ENCODE measurements at regions not wholly inside any gene's neighbourhood (a gene's known extent, or its start where the extent isn't known, plus 50 kb on each side); places are given as distances from the start of the nearest gene placed in this dataset.

GRCh38 chr2:67566285-67566684 is 169.2 kb downstream of the ETAA1 start:
- H3K9ac ChIP-seq (ENCODE audit: control insufficient read depth, extremely low read depth, insufficient read depth, low read length): no peak overlapping the region
- no peaks in the 10 kb centered on the region for H4K20me1 ChIP-seq (ENCODE audit: control insufficient read depth, extremely low read depth, insufficient read depth, low read length)
- no peak overlapping the region for H3K27ac ChIP-seq (ENCODE audit: control insufficient read depth, insufficient read depth, low read length)
- no peak overlapping the region for H3K4me3 ChIP-seq (ENCODE audit: control insufficient read depth in 2 of 3, extremely low read depth in 1 of 3, insufficient read depth in 2 of 3, low read depth in 1 of 3, low read length in 3 of 3)
- no peaks in the 10 kb centered on the region for H3K27me3 ChIP-seq (ENCODE audit: control insufficient read depth, extremely low read depth, insufficient read depth, low read length)
- no peak overlapping the region for H2AFZ ChIP-seq (ENCODE audit: control insufficient read depth, low read length)
- FAIRE-seq (no peak), DNase-seq (ENCODE audit: low read depth, low spot score) (no peak)
- H3K79me2 ChIP-seq (ENCODE audit: control insufficient read depth, insufficient read depth, low read length): no peaks in the 10 kb centered on the region
- H3K36me3 ChIP-seq (ENCODE audit: control insufficient read depth in 2 of 2, extremely low read depth in 1 of 2, insufficient read depth in 2 of 2, low read length in 2 of 2): no peaks in the 10 kb centered on the region
- dilution Hi-C loops (cut with MboI; ENCODE audit: extremely low pct_ligation_motif_present, low sequenced_read_pairs): no loop called here
- H3K4me2 ChIP-seq (ENCODE audit: control insufficient read depth, extremely low read depth, insufficient read depth, low read depth, low read length): no peak overlapping the region
- H3K9me3 ChIP-seq (ENCODE audit: control insufficient read depth, low read depth, low read length): no peaks in the 10 kb centered on the region
- TF ChIP-seq EZH2 (IDR thresholded peaks at IDR 0.05; ENCODE audit: low read length) (no peak), CTCF (optimal IDR thresholded peaks at IDR 0.05 in 1 of 3, IDR thresholded peaks at IDR 0.05 in 1 of 3, conservative IDR thresholded peaks at IDR 0.05 in 1 of 3; ENCODE audit: extremely low read depth in 1 of 3, insufficient read depth in 2 of 3, low read length in 3 of 3) (no peak)
- no peaks in the 10 kb centered on the region for H3K9me1 ChIP-seq (ENCODE audit: control insufficient read depth, extremely low read depth, insufficient read depth, low read length)
- no peaks in the 10 kb centered on the region for H3K4me1 ChIP-seq (ENCODE audit: control insufficient read depth, extremely low read depth, insufficient read depth, low read length)

- H3K36me3 ChIP-seq (ENCODE audit: control insufficient read depth in 2 of 2, extremely low read depth in 1 of 2, insufficient read depth in 2 of 2, low read length in 2 of 2): no peaks in the 10 kb centered on the region
- dilution Hi-C loops (cut with MboI; ENCODE audit: extremely low pct_ligation_motif_present, low sequenced_read_pairs): no loop called here
- FAIRE-seq (no peak), DNase-seq (ENCODE audit: low read depth, low spot score) (no peak)
- no peak overlapping the region for H3K9ac ChIP-seq (ENCODE audit: control insufficient read depth, extremely low read depth, insufficient read depth, low read length)
- H3K27me3 ChIP-seq (ENCODE audit: control insufficient read depth, extremely low read depth, insufficient read depth, low read length): no peaks in the 10 kb centered on the region
- no peak overlapping the region for H3K4me3 ChIP-seq (ENCODE audit: control insufficient read depth in 2 of 3, extremely low read depth in 1 of 3, insufficient read depth in 2 of 3, low read depth in 1 of 3, low read length in 3 of 3)
- no peaks in the 10 kb centered on the region for H3K9me3 ChIP-seq (ENCODE audit: control insufficient read depth, low read depth, low read length)
- no peaks in the 10 kb centered on the region for H3K9me1 ChIP-seq (ENCODE audit: control insufficient read depth, extremely low read depth, insufficient read depth, low read length)
- TF ChIP-seq CTCF (optimal IDR thresholded peaks at IDR 0.05 in 1 of 3, IDR thresholded peaks at IDR 0.05 in 1 of 3, conservative IDR thresholded peaks at IDR 0.05 in 1 of 3; ENCODE audit: extremely low read depth in 1 of 3, insufficient read depth in 2 of 3, low read length in 3 of 3) (no peak), EZH2 (IDR thresholded peaks at IDR 0.05; ENCODE audit: low read length) (no peak)
- H3K27ac ChIP-seq (ENCODE audit: control insufficient read depth, insufficient read depth, low read length): no peak overlapping the region
- H4K20me1 ChIP-seq (ENCODE audit: control insufficient read depth, extremely low read depth, insufficient read depth, low read length): no peaks in the 10 kb centered on the region
- H3K4me2 ChIP-seq (ENCODE audit: control insufficient read depth, extremely low read depth, insufficient read depth, low read depth, low read length): no peak overlapping the region
- H3K79me2 ChIP-seq (ENCODE audit: control insufficient read depth, insufficient read depth, low read length): no peaks in the 10 kb centered on the region
- H2AFZ ChIP-seq (ENCODE audit: control insufficient read depth, low read length): no peak overlapping the region
- no peaks in the 10 kb centered on the region for H3K4me1 ChIP-seq (ENCODE audit: control insufficient read depth, extremely low read depth, insufficient read depth, low read length)
Measured at GRCh38 chr2:67566958-67567635, 170.0 kb downstream of the ETAA1 start.
